Smooth muscle cell (in vitro differentiated cells): ENCODE measurements at regions not wholly inside any gene's neighbourhood (a gene's known extent, or its start where the extent isn't known, plus 50 kb on each side); places are given as distances from the start of the nearest gene placed in this dataset.

Experiments used
- DNase-seq: peaks from one replicate; lab custom pipeline; 2025; ENCODE audit not compliant: unreplicated experiment; lab: John Stamatoyannopoulos, UW
- H2AFZ ChIP-seq: fragments of 200-600 bp; sonication (generic); 2 replicates; pipeline ENCODE4 v1.6.0; 2016; ENCODE audit warnings: antibody characterized with exemption, low read depth, mild to moderate bottlenecking
- H3F3A ChIP-seq: fragments of 200-600 bp; sonication (generic); 2 replicates; pipeline ENCODE4 v1.6.0; 2017; ENCODE audit warnings: antibody characterized with exemption, low read depth
- H3K27ac ChIP-seq: fragments of 200-600 bp; sonication (generic); 2 replicates; pipeline ENCODE4 v1.5.1; 2016; ENCODE audit warnings: low read depth, mild to moderate bottlenecking
- H3K27me3 ChIP-seq: fragments of 200-600 bp; sonication (generic); 2 replicates; pipeline ENCODE4 v1.6.1; 2016; ENCODE audit warnings: low read depth, mild to moderate bottlenecking
- H3K36me3 ChIP-seq: fragments of 200-600 bp; sonication (generic); 2 replicates; pipeline ENCODE4 v1.5.1; 2016; ENCODE audit warnings: low read depth
- H3K4me1 ChIP-seq: fragments of 200-600 bp; sonication (generic); 2 replicates; pipeline ENCODE4 v1.5.1; 2016; ENCODE audit warnings: low read depth
- H3K4me2 ChIP-seq: fragments of 200-600 bp; sonication (generic); 2 replicates; pipeline ENCODE4 v1.6.0; 2016; ENCODE audit warnings: mild to moderate bottlenecking
- H3K4me3 ChIP-seq: fragments of 200-600 bp; sonication (generic); 2 replicates; pipeline ENCODE4 v1.5.1; 2016; ENCODE audit warnings: mild to moderate bottlenecking
- H3K79me2 ChIP-seq: fragments of 200-600 bp; sonication (generic); 2 replicates; pipeline ENCODE4 v1.6.0; 2016; ENCODE audit warnings: low read depth, mild to moderate bottlenecking
- H3K9ac ChIP-seq: fragments of 200-600 bp; sonication (generic); 2 replicates; pipeline ENCODE4 v1.6.0; 2016; ENCODE audit warnings: low read depth
- H3K9me3 ChIP-seq: fragments of 200-600 bp; sonication (generic); replicated peaks from 2 replicates; pipeline ENCODE4 v1.5.1; 2016; ENCODE audit warnings: low read depth
- H4K20me1 ChIP-seq: fragments of 200-600 bp; sonication (generic); 2 replicates; pipeline ENCODE4 v1.6.0; 2016; ENCODE audit warnings: low read depth
- WGBS: methylation state at CpG from one replicate; pipeline ENCODE4 v1.1.7; 2016; ENCODE audit warnings: low lambda C conversion rate; 5-methylcytosine and 5-hydroxymethylcytosine counted together
- TF ChIP-seq, protein P1 (sequence below): fragments of 200-600 bp; sonication (generic); IDR thresholded peaks from 2 replicates; pipeline ENCODE4 v1.5.1; 2017; ENCODE audit warnings: borderline replicate concordance, mild to moderate bottlenecking, antibody characterized with exemption; ENCODE audit not compliant: insufficient read depth, poor library complexity, severe bottlenecking

DNA sequence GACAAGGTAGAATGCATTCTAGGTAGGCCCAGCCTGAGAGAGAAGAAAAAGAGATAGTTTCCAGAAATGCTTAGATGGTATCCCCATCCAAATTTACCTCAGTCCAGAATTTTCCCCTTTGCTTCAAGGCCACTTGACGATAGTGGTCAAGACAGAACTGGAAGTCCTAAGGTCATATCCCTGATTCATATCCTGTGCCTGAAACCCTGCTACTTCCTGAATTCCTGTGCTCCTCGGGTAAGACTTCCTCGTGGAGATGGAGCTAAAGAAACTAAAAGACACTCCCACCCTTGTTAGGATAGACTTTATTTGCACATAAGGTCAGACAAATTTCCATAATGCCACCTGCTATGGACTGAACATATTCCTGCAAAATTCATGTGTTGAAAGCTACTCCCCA is 175.9 kb downstream of the EVX1 start:
- Histone ChIP-seq H2AFZ (no peak overlapping the region), H3K9me3 (no peaks in the 10 kb centered on the region), H3K27ac (no peak overlapping the region), H3K36me3 (no peaks in the 10 kb centered on the region), H3F3A (peaks cover 7% of the 10 kb centered on the region), H3K9ac (no peak overlapping the region), H3K4me3 (no peak overlapping the region), H3K79me2 (no peaks in the 10 kb centered on the region), H3K27me3 (no peaks in the 10 kb centered on the region), H4K20me1 (no peaks in the 10 kb centered on the region), H3K4me2 (no peak overlapping the region), H3K4me1 (no peaks in the 10 kb centered on the region)
- TF ChIP-seq, protein P1, sequence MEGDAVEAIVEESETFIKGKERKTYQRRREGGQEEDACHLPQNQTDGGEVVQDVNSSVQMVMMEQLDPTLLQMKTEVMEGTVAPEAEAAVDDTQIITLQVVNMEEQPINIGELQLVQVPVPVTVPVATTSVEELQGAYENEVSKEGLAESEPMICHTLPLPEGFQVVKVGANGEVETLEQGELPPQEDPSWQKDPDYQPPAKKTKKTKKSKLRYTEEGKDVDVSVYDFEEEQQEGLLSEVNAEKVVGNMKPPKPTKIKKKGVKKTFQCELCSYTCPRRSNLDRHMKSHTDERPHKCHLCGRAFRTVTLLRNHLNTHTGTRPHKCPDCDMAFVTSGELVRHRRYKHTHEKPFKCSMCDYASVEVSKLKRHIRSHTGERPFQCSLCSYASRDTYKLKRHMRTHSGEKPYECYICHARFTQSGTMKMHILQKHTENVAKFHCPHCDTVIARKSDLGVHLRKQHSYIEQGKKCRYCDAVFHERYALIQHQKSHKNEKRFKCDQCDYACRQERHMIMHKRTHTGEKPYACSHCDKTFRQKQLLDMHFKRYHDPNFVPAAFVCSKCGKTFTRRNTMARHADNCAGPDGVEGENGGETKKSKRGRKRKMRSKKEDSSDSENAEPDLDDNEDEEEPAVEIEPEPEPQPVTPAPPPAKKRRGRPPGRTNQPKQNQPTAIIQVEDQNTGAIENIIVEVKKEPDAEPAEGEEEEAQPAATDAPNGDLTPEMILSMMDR = no peak
- no peak for DNase-seq
- WGBS = 83% methylated on average over 3 of the region's 3 CpGs

DNA sequence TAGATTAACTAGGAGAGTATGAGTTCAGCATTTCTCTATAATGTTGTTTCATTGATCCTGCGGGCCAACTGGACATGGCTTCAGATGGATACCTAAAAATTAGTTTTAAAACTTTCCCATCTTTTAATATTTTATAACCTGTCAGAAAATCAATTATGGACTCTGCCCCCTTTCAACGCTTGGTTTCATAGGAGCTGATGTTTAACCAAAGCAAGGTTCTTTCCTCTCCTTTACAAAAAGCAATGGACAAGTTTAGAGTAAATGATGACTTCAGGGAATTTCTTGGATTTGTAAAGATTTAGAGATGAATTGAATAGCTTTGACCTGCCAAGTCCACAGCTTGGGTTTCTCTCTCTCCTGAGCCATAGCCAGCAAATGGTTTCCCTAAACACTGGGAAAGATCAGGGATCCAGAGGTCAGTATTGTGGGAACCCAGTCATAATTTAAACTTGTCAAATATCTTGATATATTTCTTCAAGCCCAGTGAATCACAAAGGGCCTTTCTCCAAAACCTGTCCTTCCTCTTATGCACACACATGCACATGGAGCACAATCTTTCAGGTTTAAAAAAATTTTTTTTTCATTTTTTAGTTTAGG is 177.1 kb downstream of the EVX1 start:
- Histone ChIP-seq H2AFZ (no peak overlapping the region), H3F3A (peaks cover 6% of the 10 kb centered on the region), H3K79me2 (no peaks in the 10 kb centered on the region), H3K4me3 (no peak overlapping the region), H3K9ac (no peak overlapping the region), H3K4me1 (no peaks in the 10 kb centered on the region), H3K36me3 (no peaks in the 10 kb centered on the region), H3K27ac (no peak overlapping the region), H4K20me1 (no peaks in the 10 kb centered on the region), H3K9me3 (no peaks in the 10 kb centered on the region), H3K27me3 (no peaks in the 10 kb centered on the region), H3K4me2 (no peak overlapping the region)
- WGBS = 98% methylated on average over 2 of the region's 2 CpGs
- DNase-seq = no peak
- TF ChIP-seq, protein P1 = no peak

DNA sequence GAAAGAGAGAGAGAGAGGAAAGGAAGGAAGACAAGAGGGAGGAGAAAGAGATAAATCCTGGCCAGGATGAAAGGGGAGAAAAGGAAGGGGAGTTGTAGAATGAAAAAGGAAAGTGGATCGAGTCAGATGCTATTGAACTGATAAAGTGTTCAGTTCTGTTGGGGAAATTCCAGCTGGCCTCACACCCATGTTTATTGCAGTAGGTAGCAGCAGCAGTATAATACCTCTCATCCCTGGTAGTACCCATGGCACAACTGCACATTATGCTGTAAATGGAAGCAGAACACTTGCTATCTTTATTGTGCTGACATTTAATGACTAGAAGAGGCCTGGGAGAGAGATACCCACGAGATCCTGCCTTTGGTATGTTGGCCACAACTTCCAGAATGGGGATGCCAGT is 178.1 kb downstream of the EVX1 start:
- WGBS = 22% methylated on average over 2 of the region's 2 CpGs
- H3K27ac ChIP-seq = no peak overlapping the region

More for the DNA sequence above, 178.1 kb downstream of the EVX1 start:
- Histone ChIP-seq H3K4me2 (no peak overlapping the region), H3K36me3 (no peaks in the 10 kb centered on the region), H3K79me2 (no peaks in the 10 kb centered on the region), H3K9ac (no peak overlapping the region), H3K4me3 (no peak overlapping the region), H3K27me3 (no peaks in the 10 kb centered on the region), H3K9me3 (no peaks in the 10 kb centered on the region), H4K20me1 (no peaks in the 10 kb centered on the region), H2AFZ (no peak overlapping the region), H3F3A (no peaks in the 10 kb centered on the region), H3K4me1 (no peaks in the 10 kb centered on the region)
- no peak for DNase-seq
- TF ChIP-seq, protein P1 = no peak
